HUDEP-2 (cell line): ENCODE measurements at regions not wholly inside any gene's neighbourhood (a gene's known extent, or its start where the extent isn't known, plus 50 kb on each side); places are given as distances from the start of the nearest gene placed in this dataset.
"Not testable (repeated sequence)": the region's sequence is repeated elsewhere in the genome, so short reads cannot be mapped to it uniquely, and the experiment has no call there.

Experiments used
- DNase-seq, 76 experiments: peaks; one replicate each; lab custom pipeline; 2025; ENCODE audit not compliant: unreplicated experiment in 76 of 76; lab: John Stamatoyannopoulos, UW

- DNase-seq: no peak
These were observed 131.2 kb upstream of the RCN1 start for GRCh38 chr11:31959716-31960115.

GRCh38 chr11:31958076-31958735 lies 132.7 kb upstream of the RCN1 start:
- DNase-seq: peak in 56 of 76 experiments; percentile 1 to 70 (median 29)

- DNase-seq: no peak
These were observed 133.2 kb upstream of the RCN1 start for GRCh38 chr11:31957674-31958073.

- no peak for DNase-seq
These were observed 134.6 kb upstream of the RCN1 start for GRCh38 chr11:31956310-31956709.

GRCh38 chr11:31955838-31956237 lies 135.0 kb upstream of the RCN1 start:
- DNase-seq: no peak

GRCh38 chr11:31953803-31954327 lies 137.0 kb upstream of the RCN1 start:
- DNase-seq: no peak

GRCh38 chr11:31949733-31950200 lies 138.6 kb upstream of the PAX6 start:
- not testable (repeated sequence) for DNase-seq

- DNase-seq: no peak
These were observed 135.9 kb upstream of the PAX6 start for GRCh38 chr11:31947051-31947450.

- DNase-seq: no peak
These were observed 132.1 kb upstream of the PAX6 start for GRCh38 chr11:31943056-31943780.

- DNase-seq: no peak
These were observed 129.4 kb upstream of the PAX6 start for GRCh38 chr11:31940371-31941037.

GRCh38 chr11:31939004-31939403 lies 127.9 kb upstream of the PAX6 start:
- no peak for DNase-seq

- no peak for DNase-seq
These were observed 125.2 kb upstream of the PAX6 start for GRCh38 chr11:31936312-31936711.

- no peak for DNase-seq
These were observed 121.8 kb upstream of the PAX6 start for GRCh38 chr11:31932879-31933278.

- DNase-seq: no peak
These were observed 116.9 kb upstream of the PAX6 start for GRCh38 chr11:31927982-31928381.

- no peak for DNase-seq
These were observed 115.8 kb upstream of the PAX6 start for GRCh38 chr11:31926816-31927528.

- DNase-seq: no peak
These were observed 115.0 kb upstream of the PAX6 start for GRCh38 chr11:31926106-31926505.

- no peak for DNase-seq
These were observed 111.3 kb upstream of the PAX6 start for GRCh38 chr11:31922450-31922849.

- DNase-seq: no peak
These were observed 110.0 kb upstream of the PAX6 start for GRCh38 chr11:31921081-31921480.

- DNase-seq: no peak
These were observed 108.1 kb upstream of the PAX6 start for GRCh38 chr11:31919175-31919574.

GRCh38 chr11:31915867-31916266 lies 104.7 kb upstream of the PAX6 start:
- DNase-seq: no peak

- no peak for DNase-seq
These were observed 102.9 kb upstream of the PAX6 start for GRCh38 chr11:31913985-31914384.
